SU-DHL-6 (cell line): ENCODE measurements at regions not wholly inside any gene's neighbourhood (a gene's known extent, or its start where the extent isn't known, plus 50 kb on each side); places are given as distances from the start of the nearest gene placed in this dataset.

Experiments used
- CTCF ChIP-seq: fragments of 200-600 bp; sonication (generic); IDR thresholded peaks from one replicate; pipeline ENCODE4 v1.5.1; 2017; ENCODE audit warnings: antibody characterized with exemption, mild to moderate bottlenecking, low read length, moderate library complexity; ENCODE audit not compliant: insufficient read depth, poor library complexity, severe bottlenecking
- EZH2phosphoT487 ChIP-seq: fragments of 200-600 bp; sonication (generic), shearing (Covaris generic); conservative IDR thresholded peaks from 2 replicates; pipeline ENCODE4 v1.6.1; 2018; ENCODE audit warnings: mild to moderate bottlenecking, antibody characterized with exemption, low read length, moderate library complexity, mixed read lengths

- TF ChIP-seq CTCF: no peak
- TF ChIP-seq EZH2phosphoT487: no peak
Measured at GRCh38 chr13:38265132-38265497, 84.5 kb upstream of the UFM1 start.
